PFSK-1 (cell line): ENCODE measurements at regions not wholly inside any gene's neighbourhood (a gene's known extent, or its start where the extent isn't known, plus 50 kb on each side); places are given as distances from the start of the nearest gene placed in this dataset.

Source experiments
- FOXP2 ChIP-seq: optimal IDR thresholded peaks from 2 replicates; pipeline ENCODE3; 2011; ENCODE audit warnings: borderline replicate concordance, control low read depth, inconsistent platforms; ENCODE audit not compliant: insufficient read depth; ENCODE audit errors: extremely low read length, extremely low read depth
- POLR2AphosphoS5 ChIP-seq: IDR thresholded peaks from 2 replicates; pipeline ENCODE4 v1.6.1; 2012; ENCODE audit warnings: low read depth, mild to moderate bottlenecking, control low read depth, low read length, moderate library complexity
- REST ChIP-seq, 2 experiments: IDR thresholded peaks; 2 replicates each; pipeline versions ENCODE4 v1.6.1 to v1.8.0; 2011 to 2012; ENCODE audit warnings: low read depth in 2 of 2, low read length in 2 of 2, control low read depth in 1 of 2, inconsistent platforms in 1 of 2, mild to moderate bottlenecking in 1 of 2, moderate library complexity in 1 of 2; ENCODE audit not compliant: insufficient read depth in 1 of 2
- SIN3A ChIP-seq: IDR thresholded peaks from 2 replicates; pipeline ENCODE4 v1.6.1; 2012; ENCODE audit warnings: mild to moderate bottlenecking, low read length, moderate library complexity, borderline replicate concordance; ENCODE audit not compliant: insufficient read depth
- TAF1 ChIP-seq: IDR thresholded peaks from 2 replicates; pipeline ENCODE4 v1.6.1; 2012; ENCODE audit warnings: low read length, control low read depth, borderline replicate concordance; ENCODE audit not compliant: insufficient read depth

- TF ChIP-seq POLR2AphosphoS5 (no peak), SIN3A (no peak), REST (IDR thresholded peaks at IDR 0.05; ENCODE audit: insufficient read depth in 1 of 2, low read depth in 2 of 2, low read length in 2 of 2) (no peak), FOXP2 (no peak), TAF1 (no peak)
Measured at GRCh38 chr12:76152181-76152807, 67.8 kb upstream of the NAP1L1 start.

GRCh38 chr12:76144245-76144549 is 59.7 kb upstream of the NAP1L1 start:
- TF ChIP-seq REST (IDR thresholded peaks at IDR 0.05; ENCODE audit: insufficient read depth in 1 of 2, low read depth in 2 of 2, low read length in 2 of 2): no peak

GRCh38 chr12:76143343-76144244 is 59.1 kb upstream of the NAP1L1 start:
- TF ChIP-seq POLR2AphosphoS5 (no peak), REST (IDR thresholded peaks at IDR 0.05; ENCODE audit: insufficient read depth in 1 of 2, low read depth in 2 of 2, low read length in 2 of 2) (no peak), SIN3A (no peak), TAF1 (no peak), FOXP2 (no peak)

DNA sequence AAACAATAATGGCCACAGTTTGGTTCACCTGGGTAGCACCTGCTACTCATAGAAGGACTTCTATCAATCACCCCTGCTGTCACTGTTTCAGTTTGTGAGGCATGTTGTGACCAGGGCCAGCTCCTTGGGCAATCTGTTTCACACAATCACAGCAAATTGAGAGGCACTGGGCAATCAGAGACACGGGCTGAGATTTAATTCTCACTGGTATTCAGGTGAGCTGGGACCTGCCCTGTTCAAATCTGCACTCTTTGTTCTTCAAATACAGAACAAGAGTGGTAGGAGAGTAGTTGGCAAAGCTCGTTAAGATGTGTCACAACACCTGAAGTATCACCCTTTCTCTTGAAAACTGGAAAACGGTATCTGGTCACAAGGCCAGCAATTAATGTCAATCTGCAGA is 57.8 kb upstream of the NAP1L1 start:
- no peak for TF ChIP-seq SIN3A
- TF ChIP-seq TAF1: no peak
- no peak for TF ChIP-seq POLR2AphosphoS5
- no peak for TF ChIP-seq FOXP2
- no peak for TF ChIP-seq REST (IDR thresholded peaks at IDR 0.05; ENCODE audit: insufficient read depth in 1 of 2, low read depth in 2 of 2, low read length in 2 of 2)

GRCh38 chr12:76138656-76139055 is 54.2 kb upstream of the NAP1L1 start:
- TF ChIP-seq POLR2AphosphoS5 (no peak), FOXP2 (no peak), REST (IDR thresholded peaks at IDR 0.05; ENCODE audit: insufficient read depth in 1 of 2, low read depth in 2 of 2, low read length in 2 of 2) (no peak), TAF1 (no peak), SIN3A (no peak)
